GM23338 (cell line): ENCODE measurements at regions not wholly inside any gene's neighbourhood (a gene's known extent, or its start where the extent isn't known, plus 50 kb on each side); places are given as distances from the start of the nearest gene placed in this dataset.

Experiments
- ATAC-seq: fragments of 200-7000 bp; cut with Tn5 transposase; 3 replicates; pipeline ENCODE4 v1.9.1; 2020
- DNase-seq: peaks from one replicate; pipeline ENCODE4 v3.0.0-alpha.2; 2015; ENCODE audit warnings: low spot score
- H2AFZ ChIP-seq: fragments of 200-600 bp; sonication (generic); 2 replicates; pipeline ENCODE4 v1.8.0; 2016; ENCODE audit warnings: antibody characterized with exemption, mild to moderate bottlenecking, moderate library complexity
- H3F3A ChIP-seq: fragments of 200-600 bp; sonication (generic); replicated peaks from 2 replicates; pipeline ENCODE4 v1.8.0; 2017; ENCODE audit warnings: antibody characterized with exemption, mixed run types, low read depth
- H3K27ac ChIP-seq: fragments of 200-600 bp; sonication (generic); 2 replicates; pipeline ENCODE4 v1.6.1; 2016; ENCODE audit warnings: low read depth
- H3K27me3 ChIP-seq: fragments of 200-600 bp; sonication (generic); 2 replicates; pipeline ENCODE4 v1.8.0; 2016; ENCODE audit warnings: mild to moderate bottlenecking, mixed run types, moderate library complexity; ENCODE audit not compliant: insufficient read depth
- H3K36me3 ChIP-seq: fragments of 200-600 bp; sonication (generic); 2 replicates; pipeline ENCODE4 v1.8.0; 2016; ENCODE audit warnings: mild to moderate bottlenecking; ENCODE audit not compliant: insufficient read depth
- H3K4me1 ChIP-seq: fragments of 200-600 bp; sonication (generic); 2 replicates; pipeline ENCODE4 v1.8.0; 2016; ENCODE audit warnings: mild to moderate bottlenecking, moderate library complexity; ENCODE audit not compliant: insufficient read depth
- H3K4me2 ChIP-seq: fragments of 200-600 bp; sonication (generic); 2 replicates; pipeline ENCODE4 v1.7.1; 2017; ENCODE audit warnings: mixed run types
- H3K4me3 ChIP-seq: fragments of 200-600 bp; sonication (generic); 2 replicates; pipeline ENCODE4 v1.6.1; 2016; ENCODE audit warnings: mixed run types
- H3K79me2 ChIP-seq: fragments of 200-600 bp; sonication (generic); replicated peaks from 2 replicates; pipeline ENCODE4 v1.8.0; 2017; ENCODE audit warnings: mild to moderate bottlenecking; ENCODE audit not compliant: insufficient read depth
- H3K9me2 ChIP-seq: fragments of 200-600 bp; sonication (generic); 2 replicates; pipeline ENCODE4 v1.8.0; 2017; ENCODE audit not compliant: insufficient read depth
- H4K20me1 ChIP-seq: fragments of 200-600 bp; sonication (generic); replicated peaks from 2 replicates; pipeline ENCODE4 v1.8.0; 2017; ENCODE audit warnings: mild to moderate bottlenecking; ENCODE audit not compliant: insufficient read depth
- H3K27ac Mint-ChIP-seq: 2 replicates; pipeline ENCODE4 v1.8.0; 2020; ENCODE audit warnings: inconsistent platforms, mild to moderate bottlenecking, moderate library complexity, mixed read lengths
- H3K27me3 Mint-ChIP-seq: 3 replicates; pipeline ENCODE4 v1.8.0; 2022; ENCODE audit warnings: low read depth, mild to moderate bottlenecking, moderate library complexity, mixed read lengths, inconsistent platforms; ENCODE audit not compliant: insufficient read depth, poor library complexity
- H3K36me3 Mint-ChIP-seq: 3 replicates; pipeline ENCODE4 v1.8.0; 2021; ENCODE audit warnings: low read depth, mild to moderate bottlenecking, inconsistent platforms, moderate library complexity, mixed read lengths
- H3K4me1 Mint-ChIP-seq: 3 replicates; pipeline ENCODE4 v1.8.0; 2020; ENCODE audit warnings: mild to moderate bottlenecking, inconsistent platforms, mixed read lengths
- H3K4me3 Mint-ChIP-seq: 3 replicates; pipeline ENCODE4 v1.8.0; 2021; ENCODE audit warnings: moderate library complexity, mild to moderate bottlenecking, inconsistent platforms, mixed read lengths
- H3K9me3 Mint-ChIP-seq: 3 replicates; pipeline ENCODE4 v1.8.0; 2020; ENCODE audit warnings: moderate library complexity, mild to moderate bottlenecking, inconsistent platforms, mixed read lengths
- CREB1 ChIP-seq: fragments of 250-450 bp; sonication (Bioruptor Pico); IDR thresholded peaks from 2 replicates; pipeline ENCODE4 v1.5.0; 2020; ENCODE audit warnings: low read depth, mild to moderate bottlenecking, moderate library complexity
- ETS1 ChIP-seq: IDR thresholded peaks from 2 replicates; pipeline ENCODE4 v1.6.1; 2016; ENCODE audit warnings: antibody characterized with exemption
- EZH2 ChIP-seq: fragments of 200-600 bp; sonication (generic); IDR thresholded peaks from one replicate; pipeline ENCODE4 v1.8.0; 2017; ENCODE audit warnings: antibody characterized with exemption, mild to moderate bottlenecking, low read depth; ENCODE audit not compliant: unreplicated experiment
- ZNF114 ChIP-seq: fragments of 250-450 bp; sonication (Bioruptor Pico); IDR thresholded peaks from 2 replicates; pipeline ENCODE4 v1.5.0; 2020; ENCODE audit warnings: mild to moderate bottlenecking, moderate library complexity
- ZNF331 ChIP-seq: fragments of 250-450 bp; sonication (Bioruptor Pico); IDR thresholded peaks from 2 replicates; pipeline ENCODE4 v1.5.0; 2020; ENCODE audit warnings: low read depth, mild to moderate bottlenecking, moderate library complexity
- ZNF462 ChIP-seq: fragments of 250-450 bp; sonication (Bioruptor Pico); IDR thresholded peaks from 2 replicates; pipeline ENCODE4 v1.5.0; 2020; ENCODE audit warnings: mild to moderate bottlenecking, moderate library complexity

- no peak overlapping the region for H3K4me3 ChIP-seq
- Mint-ChIP-seq H3K4me3 (no peak overlapping the region), H3K4me1 (no peaks in the 10 kb centered on the region), H3K9me3 (no peaks in the 10 kb centered on the region; the same call in 2 of the 3 replicates), H3K36me3 (no peaks in the 10 kb centered on the region), H3K27ac (no peak overlapping the region), H3K27me3 (peaks cover 5% of the 10 kb centered on the region)
- no peak overlapping the region for H3K4me2 ChIP-seq
- DNase-seq (no peak), ATAC-seq (no peak)
- H4K20me1 ChIP-seq, result no peaks in the 10 kb centered on the region
- H3K27ac ChIP-seq, result no peak overlapping the region
- H3K27me3 ChIP-seq, result no peaks in the 10 kb centered on the region
- no peaks in the 10 kb centered on the region; the same call in none of the 2 replicates for H3K9me2 ChIP-seq
- H2AFZ ChIP-seq, result no peak overlapping the region
- TF ChIP-seq EZH2 (no peak), CREB1 (CRISPR knock-in tag) (no peak), ZNF462 (no peak), ZNF331 (CRISPR knock-in tag) (no peak), ZNF114 (CRISPR knock-in tag) (no peak), ETS1 (no peak)
- no peaks in the 10 kb centered on the region for H3K4me1 ChIP-seq
- H3K36me3 ChIP-seq, result no peaks in the 10 kb centered on the region
- no peaks in the 10 kb centered on the region for H3F3A ChIP-seq
- H3K79me2 ChIP-seq, result no peaks in the 10 kb centered on the region
Observed at GRCh38 chr2:163231666-163232065, 393.1 kb upstream of the KCNH7 start.
